HG03280 (cell line): ENCODE measurements at regions not wholly inside any gene's neighbourhood (a gene's known extent, or its start where the extent isn't known, plus 50 kb on each side); places are given as distances from the start of the nearest gene placed in this dataset.
"Not testable (repeated sequence)": the region's sequence is repeated elsewhere in the genome, so short reads cannot be mapped to it uniquely, and the experiment has no call there.

Experiments
- ATAC-seq: cut with Tn5 transposase; IDR thresholded peaks from one replicate; pipeline ENCODE4 v1.9.1; 2021; ENCODE audit warnings: mild to moderate bottlenecking, moderate library complexity; ENCODE audit not compliant: unreplicated experiment

DNA sequence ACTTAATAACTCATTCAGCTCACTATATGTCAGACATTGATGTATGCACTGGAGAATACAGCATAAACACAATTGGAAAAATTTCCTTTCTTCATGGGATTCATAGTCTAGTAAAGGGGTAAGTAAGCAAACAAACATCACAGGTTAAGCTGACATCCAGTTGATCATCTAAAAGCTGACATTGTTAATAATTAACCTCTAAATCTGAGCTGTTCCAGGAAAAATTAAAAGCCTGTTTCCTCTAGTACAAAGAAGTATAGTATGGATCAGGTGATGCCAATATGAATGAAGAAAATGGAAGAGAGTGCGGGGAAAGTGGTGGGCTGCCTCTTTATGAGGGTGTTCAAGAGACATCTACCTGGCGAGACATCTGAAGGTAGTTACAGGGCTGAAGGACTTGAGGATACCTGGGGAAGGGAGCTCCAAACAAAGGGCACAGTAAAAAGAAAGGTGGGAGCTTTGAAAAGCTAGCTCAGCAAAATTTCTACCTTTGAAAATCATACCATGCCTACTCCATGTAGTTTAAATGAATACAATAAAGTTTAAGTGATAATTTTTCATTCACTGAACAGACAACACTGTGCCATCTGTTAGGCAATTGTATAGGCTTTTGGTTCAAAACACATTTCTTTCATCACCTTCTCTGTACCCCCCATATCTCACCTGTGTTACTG is 619.3 kb downstream of the TRIB2 start:
- no peak for ATAC-seq

DNA sequence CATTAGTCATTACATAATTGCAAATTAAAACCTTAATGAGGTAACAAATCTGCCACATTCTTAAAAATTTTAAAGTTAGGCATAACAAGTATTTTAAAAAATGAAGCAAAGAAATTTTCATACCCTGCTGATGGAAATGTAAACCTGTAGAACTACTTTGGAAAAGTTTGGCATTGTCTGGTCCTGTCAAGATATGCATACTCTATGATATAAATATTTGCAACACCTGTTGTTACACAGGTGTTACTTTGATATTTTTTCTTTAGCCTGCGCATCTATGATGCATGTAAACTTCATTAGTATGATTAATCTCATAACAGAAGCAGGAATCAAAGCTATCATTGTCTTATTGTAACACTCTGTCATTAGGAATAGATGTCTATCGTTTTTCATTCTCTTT is 634.3 kb downstream of the TRIB2 start:
- ATAC-seq: no peak

DNA sequence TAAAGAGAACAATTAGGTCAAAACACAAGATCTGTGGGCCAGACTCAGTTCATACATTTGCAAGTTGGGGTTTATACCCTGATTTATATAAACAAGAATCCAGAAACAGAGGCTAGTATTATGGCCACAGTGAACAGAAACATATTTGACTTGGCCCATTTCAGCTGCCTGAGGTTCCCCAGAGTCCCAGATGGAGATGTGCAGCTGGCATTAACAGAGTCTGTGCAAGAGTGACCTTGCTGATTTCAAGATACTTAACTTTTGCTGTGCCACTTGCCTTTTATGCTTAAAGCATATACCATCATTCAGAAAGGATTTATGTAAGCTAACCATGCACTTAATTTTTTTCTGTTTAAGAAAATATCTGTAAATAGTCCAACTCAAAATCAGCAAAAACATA is 636.3 kb downstream of the TRIB2 start:
- ATAC-seq: no peak

DNA sequence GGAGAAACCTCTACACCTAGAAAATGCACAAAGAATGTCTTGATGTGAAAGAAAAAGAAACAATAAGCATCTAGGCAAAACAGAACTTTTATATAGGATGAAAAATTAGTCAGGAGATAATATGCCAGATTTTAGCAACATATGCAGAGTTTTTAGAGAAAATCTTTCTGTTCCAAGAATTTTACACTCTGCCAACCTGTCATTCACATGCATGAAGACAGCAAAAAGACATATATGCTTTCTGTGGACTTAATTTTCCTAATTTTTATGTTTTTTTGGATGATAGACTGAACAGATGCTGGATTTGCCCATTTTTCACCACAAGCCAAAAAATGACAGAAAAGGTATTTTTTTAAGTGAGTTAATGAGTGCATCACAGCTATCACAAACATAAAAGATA is 637.3 kb downstream of the TRIB2 start:
- no peak for ATAC-seq

DNA sequence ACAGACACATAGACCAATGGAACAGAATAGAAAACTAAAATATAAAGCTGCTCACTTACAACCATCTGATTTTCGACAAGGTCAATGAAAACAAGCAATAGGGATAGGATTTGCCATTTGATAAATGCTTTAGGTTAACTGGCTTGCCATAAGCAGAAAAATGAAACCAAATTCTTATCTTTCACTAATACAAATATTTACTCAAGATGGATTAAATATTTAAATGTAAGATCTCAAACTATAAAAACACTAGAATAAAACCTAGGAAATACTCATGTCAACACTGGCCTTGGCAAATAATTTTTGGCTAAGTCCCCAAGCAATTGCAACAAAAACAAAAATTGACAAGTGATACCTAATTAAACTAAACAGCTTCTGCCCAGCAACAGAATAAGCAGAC is 665.2 kb downstream of the TRIB2 start:
- not testable (repeated sequence) for ATAC-seq

DNA sequence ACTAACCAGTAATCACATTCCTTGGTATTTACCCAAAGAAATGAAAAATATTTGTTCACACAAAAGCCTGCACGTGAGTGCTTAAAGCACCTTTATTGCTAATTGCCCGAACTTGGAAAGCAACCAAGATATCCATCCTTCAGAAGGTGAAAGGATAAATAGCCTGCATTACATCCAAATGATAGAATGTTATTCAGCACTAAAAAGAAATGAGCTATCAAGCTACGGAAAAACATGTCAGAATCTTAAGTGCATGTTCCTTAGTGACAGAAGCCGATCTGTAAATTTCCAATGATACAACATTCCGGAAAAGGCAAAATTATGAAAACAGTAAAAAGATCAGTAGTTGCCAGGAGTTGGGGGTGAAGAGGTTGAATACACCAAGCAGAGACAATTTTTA is 672.4 kb downstream of the TRIB2 start:
- not testable (repeated sequence) for ATAC-seq

DNA sequence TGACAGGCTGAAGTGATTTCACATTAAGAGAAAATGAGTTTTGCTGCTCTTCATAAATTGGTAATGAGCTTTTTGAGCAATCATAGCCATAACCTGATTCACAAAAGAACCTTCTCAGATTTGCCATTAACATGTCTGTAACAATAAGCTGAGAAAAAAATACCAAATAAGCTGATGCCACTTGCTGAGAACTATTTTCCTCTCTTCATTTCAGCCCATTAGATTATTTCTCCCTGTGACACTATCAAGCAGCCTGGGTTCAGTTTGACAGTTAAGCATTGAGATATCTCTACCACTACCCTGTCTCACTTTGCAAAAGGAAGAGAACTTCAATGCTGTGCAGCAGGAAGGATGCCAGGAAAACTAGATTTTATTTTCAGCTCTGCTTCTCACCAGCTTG is 673.9 kb downstream of the TRIB2 start:
- no peak for ATAC-seq

DNA sequence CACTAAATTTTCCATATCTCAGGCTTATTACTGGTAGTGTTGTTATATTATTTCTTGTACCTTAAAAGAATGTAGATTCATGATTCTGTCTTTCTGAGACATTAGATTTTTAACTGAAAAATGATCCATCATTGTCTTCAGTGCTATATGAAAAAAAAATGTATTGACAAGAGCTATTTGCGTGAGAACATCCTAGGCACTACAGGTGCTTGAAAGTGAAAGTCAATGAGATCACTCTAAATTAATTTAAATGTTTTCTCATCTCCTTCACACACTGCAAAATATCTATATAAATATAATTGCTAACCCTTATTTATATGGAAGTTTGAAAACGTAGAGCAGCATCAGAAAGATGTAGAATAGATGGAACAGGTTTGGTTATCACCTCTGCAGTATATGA is 684.6 kb downstream of the TRIB2 start:
- no peak for ATAC-seq

DNA sequence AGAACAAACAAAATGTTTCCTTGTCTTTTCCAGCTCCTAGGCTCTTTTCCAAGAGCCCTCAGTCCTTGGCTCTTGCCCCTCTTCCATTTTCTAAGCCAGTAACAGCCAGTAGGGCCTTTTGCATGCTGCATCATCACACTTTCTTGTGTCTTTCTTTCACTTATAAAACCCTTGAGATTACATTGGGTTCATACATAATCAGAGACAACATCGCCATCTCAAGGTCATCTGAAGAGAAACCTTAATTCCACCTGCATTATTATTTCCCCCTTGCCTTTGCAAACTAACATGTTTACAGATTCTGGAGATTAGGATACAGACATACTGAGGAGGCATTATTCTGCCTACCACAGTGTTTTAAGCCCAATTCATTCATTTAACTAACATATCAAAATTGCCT is 697.3 kb downstream of the TRIB2 start:
- ATAC-seq: no peak

DNA sequence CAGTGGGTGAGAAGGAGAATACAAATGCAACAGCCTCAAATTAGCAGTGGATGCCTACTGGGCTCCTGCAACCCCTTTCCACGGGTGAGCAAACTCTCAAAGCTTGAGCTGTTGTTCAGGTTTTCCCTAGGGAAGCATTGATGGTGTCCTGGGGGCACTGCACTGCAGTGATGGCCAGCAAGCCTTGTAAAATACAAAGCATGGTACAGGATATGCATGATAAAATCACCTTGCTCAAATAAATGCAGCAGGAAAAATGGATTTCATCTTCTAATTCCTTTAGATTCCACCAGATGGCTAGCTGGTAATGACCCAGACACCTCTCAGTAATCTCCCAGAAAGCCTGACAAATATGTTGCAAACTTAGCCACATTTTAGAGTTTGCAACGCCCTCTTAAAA is 698.2 kb downstream of the TRIB2 start:
- ATAC-seq: no peak

DNA sequence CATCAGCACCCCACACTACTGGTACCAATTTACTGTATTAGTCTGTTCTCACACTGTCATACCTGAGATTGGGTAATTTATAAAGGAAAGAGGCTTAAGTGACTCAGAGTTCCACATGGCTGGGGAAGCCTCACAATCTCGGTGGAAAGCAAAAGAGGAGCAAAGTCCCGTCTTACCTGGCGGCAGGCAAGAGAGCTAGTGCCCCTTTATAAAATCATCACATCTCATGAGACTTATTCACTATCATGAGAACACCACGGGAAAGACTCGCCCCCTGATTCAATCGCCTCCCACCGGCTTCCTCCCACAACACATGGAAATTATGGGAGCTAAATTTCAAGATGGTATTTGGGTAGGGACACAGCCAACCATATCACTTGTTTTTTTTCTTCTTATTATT is 717.2 kb downstream of the TRIB2 start:
- ATAC-seq: no peak

DNA sequence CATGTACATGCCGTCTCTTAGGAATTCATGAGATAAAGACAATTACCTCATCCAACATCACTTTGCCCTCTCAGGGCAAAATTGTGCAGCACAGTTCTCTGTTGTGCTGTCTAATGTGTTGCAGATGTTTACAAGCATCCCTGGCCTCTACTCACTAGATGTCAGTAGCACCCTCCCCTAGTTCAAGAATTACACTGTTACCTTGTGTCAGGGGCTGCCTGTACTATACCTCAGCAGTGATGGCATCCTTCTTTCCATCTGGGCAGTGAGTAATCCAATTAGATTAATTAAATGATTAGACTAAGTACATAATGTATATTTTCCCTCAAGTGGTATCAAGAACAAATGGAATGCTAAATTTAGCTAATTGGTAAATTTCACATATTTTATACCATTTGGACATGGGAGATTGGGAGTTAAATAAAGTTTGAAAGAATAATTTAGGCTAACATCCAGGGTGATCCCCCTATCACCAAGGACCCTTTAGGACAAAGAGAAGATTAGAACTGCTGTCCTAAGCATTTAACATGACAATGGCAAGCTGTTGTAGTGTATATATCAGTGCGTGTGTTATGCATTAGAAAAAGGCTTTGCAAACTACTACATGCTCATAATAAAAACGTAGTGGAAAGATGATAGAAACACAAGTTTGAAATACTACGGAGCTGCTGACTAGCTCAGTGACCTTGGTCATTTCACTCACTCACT is 727.0 kb downstream of the TRIB2 start:
- ATAC-seq: not testable (repeated sequence)

DNA sequence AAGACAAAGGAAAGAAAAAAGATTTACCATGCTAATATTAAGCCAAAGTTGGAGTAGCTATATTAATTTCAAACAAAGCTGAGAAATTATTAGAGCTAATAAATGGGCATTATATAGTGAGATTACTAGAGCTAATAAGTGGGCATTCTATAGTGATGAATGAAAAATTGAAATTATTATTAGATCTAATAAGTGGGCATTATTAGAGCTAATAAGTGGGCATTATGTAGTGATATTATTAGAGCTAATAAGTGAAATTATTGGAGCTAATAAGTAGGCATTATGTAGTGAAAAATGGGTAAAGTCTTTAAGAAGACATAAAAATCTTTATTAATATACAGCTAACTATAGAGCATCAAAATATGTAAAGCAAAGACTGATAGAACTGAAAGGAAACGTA is 745.7 kb downstream of the TRIB2 start:
- ATAC-seq: no peak

DNA sequence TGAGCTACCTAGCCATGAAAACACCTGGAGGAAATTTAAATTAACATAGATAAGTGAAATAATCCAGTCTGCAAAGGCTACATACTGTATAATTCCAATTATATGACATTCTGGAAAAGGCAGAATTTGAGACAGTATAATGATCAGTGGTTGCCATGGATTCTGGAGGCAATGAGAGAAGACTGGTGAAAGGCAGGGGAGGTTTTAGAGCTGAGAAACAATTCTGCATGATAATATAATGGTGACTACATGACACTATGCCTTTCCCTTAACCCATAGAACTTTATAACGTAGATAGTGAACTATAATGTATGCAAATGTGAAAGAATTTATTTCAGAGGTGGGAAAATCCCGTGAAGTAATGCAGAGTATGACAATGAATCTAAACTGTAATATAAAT is 749.3 kb downstream of the TRIB2 start:
- ATAC-seq: no peak

DNA sequence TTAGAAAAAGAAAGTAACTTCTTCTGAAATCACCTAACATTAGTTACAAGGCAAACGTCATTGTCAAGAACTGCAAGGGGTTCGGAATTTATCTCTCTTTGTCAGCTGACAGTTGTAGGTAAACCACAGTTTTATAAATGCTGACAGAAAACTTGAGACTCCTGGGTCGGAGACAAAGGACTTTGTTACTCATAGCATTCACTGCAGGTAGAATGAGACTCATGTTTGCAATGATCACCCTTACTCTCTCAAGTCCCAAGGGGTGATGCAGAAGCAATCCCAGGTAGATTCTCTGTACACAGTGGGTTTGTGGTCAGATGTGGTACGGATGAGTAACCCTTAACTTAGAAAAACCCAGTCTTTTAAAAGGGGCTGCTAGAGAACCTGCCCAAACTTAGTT is 757.8 kb downstream of the TRIB2 start:
- ATAC-seq: no peak

DNA sequence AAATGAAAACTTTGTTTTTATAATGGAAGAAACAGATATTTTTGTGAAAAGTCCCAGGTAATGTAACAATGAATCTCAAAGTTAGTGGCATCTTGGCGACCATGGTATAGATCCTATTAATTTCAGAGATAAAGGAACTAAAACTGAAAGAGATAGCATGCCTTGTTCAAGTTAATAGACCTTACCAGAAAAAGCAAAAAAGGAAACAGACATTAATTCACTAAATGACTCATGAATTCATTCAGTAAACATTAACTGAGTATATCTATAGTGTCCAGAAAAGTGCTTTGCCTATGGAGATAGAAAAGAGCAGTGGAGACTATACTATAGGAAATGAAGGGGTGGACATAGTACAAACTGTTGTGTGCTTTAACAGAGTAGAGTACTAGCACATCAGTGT is 763.3 kb downstream of the TRIB2 start:
- no peak for ATAC-seq

DNA sequence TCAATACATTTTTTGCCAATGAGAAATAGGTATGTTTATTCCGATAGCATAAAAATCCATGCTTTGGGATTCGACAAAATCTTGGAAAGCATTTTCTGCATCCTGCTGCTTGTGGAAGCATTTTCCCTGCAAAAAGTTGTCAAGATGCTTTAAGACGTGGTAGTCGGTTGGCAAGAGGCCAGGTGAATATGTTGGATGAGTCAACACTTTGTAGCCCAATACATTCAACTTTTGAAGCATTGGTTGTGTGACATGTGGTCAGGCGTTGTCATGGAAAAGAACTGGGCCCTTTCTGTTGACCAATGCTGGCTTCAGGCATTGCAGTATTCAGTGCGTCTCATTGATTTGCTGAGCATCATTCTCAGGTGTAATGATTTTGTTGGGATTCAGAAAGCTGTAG is 764.5 kb downstream of the TRIB2 start:
- ATAC-seq: no peak

DNA sequence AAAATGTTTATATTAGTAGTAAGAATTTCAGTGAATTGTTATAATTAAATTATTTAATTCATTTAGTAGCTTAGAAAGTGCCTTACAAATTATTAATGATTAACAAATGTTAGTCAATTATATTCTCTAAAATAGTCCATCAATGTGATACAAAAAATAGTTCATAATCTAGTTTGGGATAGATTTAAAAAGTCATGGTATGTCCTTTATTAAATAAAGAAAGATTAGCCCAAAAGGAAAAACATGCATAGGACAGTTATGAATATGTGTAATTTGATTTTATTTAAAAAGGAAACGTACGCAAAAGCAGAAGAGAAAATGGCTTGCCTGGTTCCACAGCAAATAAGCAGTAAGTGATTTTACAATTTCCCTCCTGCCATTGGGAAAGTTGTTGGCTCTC is 768.5 kb downstream of the TRIB2 start:
- ATAC-seq: no peak

DNA sequence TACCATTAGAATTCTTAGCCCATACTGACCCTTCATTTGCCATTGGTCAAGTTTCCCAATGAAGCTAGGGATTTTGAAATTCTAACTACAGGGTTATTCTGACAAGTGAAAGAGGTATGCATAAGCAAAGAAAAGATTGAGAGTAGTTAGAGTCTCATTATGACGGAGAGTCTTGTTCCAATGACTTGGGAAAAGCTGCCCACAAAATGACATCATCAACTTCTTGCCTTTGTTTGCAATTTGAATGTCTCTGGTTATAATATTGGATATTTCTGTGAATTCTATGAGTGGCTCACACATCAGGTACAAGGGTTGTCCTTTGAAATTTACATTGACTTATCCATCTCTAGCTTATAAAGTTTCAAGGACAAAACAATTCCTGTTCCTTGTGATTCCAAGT is 772.2 kb downstream of the TRIB2 start:
- ATAC-seq: no peak

DNA sequence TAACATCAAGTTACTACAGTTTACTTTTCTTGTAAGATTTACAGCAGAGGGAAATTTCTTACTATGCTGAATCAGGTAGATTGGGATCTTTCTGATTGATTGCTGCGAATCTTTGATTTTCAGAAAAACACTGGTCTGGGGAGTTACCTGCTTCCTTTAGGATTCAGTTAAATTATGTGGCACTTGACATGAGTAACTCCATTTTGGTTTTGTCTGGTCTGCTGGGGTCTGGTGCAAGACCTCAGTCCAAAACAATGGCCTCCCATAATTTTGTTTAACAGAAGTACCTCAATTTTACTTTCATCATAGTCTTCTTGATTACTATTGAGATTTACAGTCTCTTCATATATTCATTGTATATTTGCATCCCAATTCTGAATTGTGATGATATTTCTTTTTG is 775.5 kb downstream of the TRIB2 start:
- no peak for ATAC-seq

DNA sequence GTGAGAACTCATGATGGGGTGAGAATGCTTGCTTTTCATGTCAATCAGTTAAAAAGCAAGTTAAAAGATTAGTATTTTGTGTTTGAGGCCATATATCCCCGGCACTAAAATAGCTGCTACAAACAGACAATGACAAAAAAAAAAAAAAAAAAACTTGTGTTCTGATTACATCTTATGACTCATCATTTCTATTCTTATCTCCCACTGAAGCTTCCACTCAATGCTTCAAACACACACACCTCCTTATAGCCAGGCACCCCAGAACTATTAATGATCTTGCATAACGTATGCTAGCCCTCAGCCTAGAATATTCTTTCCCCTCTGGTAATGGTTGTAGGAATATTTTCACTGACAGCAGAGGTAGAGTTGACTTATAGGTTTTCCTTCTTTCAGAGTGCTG is 778.3 kb downstream of the TRIB2 start:
- ATAC-seq: no peak

DNA sequence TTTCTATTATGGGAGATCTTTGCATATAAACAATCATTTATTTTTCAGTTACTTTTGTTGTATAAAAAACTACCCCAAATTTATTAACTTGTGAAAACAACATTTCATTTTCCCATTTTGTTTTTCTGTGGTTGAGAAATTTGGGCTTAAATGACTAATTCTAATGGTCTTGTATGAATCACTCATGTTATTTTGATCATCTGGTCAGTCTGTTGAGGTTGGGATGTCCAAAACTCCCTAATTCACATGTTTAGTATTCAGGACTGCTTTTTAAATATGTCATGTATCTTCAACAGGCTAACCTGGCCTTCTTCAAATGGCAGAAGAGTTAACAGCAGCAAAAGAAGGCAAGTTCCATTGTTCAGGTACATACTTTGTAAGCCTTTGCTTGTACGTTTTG is 788.1 kb downstream of the TRIB2 start:
- ATAC-seq: no peak

DNA sequence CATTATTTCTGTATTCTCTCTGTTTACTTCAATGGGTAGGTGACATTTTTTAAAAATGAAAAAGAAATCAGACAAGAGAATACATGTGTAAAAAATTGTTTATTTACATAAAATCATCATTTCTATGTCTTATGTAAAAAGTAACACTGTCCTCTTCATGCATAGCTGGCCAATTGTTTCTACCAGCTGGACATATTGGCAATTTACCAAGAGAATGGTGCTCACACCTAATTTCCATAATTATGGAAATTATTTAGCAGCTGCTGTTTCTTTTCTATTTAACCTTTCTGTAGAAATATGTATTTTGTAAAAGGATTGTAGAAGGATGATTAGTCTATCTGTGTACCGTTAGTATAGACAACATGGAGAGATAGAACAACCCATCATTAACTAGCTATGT is 791.9 kb downstream of the TRIB2 start:
- ATAC-seq: no peak
